ENCODE measurements at regions not wholly inside any gene's neighbourhood (a gene's known extent, or its start where the extent isn't known, plus 50 kb on each side); places are given as distances from the start of the nearest gene placed in this dataset.

DNA sequence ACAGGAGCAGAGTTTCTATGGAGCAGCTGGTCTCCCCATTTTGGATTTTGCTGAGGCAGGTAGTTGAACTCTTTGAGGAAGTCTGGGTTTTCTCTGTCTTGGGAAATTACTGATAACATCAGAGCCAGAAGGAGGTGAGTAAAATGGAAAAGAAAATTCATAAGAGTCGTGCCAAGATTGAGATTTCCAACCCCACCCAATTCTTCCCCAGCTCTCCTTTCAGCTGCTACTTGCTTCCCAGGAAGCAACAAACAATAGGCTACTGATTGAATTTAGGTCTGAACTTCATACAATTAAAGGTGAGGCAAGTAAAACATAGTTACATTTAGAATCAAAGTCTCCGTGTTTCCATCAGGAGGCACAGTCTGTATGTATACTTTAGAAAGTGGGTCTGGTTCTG lies 54.6 kb upstream of the EOLA2 start:
- DNase-seq (ENCODE audit: low read depth), result no peak

DNA sequence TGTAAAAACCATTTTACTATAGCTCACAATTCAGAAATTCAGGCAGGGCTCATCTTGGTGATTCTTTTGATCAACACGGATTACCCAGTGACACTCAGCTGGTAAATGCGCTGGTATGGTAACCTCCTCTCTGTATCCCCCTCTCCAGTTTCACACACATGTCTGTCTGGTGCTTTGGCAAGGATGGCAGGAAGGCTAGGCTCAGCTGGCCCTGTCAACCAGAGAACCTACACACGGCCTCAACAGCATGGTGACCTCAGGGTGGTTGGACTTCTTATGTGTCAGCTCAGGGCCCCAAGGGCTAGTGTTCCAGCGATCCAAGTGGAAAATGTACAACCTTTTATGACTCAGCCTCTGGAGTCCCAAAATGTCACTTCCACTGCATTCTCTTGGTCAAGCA lies 55.7 kb upstream of the EOLA2 start:
- no peak for DNase-seq (ENCODE audit: low read depth)

DNA sequence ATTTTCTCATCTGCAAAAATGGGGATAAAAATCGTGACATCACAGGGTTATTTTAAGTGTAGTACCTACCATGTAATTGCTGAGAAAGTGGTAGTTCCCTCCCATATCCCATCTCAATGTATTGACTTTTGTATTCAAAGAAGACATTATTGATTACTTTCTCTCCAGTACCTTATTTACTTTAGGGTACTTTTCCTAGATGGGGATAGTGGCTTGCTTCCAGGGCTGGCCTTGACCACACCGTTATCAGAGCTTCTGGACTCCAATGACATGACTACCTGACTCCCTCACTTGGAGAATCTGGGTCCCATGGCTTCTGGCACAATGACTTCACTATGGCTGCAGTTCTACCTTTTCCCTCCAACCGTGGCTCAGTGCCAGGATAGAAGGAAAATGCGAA lies 58.2 kb upstream of the EOLA2 start:
- no peak for DNase-seq (ENCODE audit: low read depth)

DNA sequence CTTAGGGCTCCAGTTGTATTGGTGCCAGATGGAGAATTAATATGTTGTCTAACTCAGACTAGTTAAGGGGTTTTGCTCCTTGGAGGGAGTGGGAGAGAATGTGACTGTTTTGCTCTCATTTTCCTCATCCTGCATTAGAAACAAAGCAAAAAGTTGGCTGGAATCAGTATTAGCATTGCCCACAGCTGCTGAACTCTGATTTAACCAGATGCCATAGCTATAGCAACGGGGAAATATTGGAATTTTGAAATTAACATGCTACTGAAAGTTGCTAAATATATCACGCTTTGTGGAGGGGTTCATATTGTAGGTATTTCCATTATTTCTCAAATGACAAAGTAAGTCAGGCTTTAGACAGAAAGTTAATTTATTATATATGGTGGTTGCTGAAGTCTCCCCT lies 66.7 kb upstream of the EOLA2 start:
- no peak for DNase-seq (ENCODE audit: low read depth)

DNA sequence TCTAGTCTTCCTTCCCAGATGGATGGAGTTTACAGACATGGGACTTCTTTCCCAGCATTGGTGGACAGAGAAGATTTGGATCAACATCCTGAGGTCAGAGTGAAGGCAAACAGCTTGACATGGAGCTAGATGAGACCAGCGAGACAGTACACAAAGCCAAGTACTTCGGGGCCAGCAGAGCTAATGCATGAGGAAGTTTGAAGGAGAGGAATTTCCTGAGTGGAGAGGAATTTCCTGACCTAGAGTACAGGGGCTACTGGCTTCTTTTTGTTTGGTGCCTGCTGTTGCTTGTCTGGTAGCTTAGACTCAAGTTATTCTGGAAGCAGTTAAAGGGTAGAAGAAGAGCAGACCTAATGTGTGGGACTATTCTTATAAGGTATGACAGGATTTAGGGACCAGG lies 69.1 kb upstream of the EOLA2 start:
- no peak for DNase-seq (ENCODE audit: low read depth)

DNA sequence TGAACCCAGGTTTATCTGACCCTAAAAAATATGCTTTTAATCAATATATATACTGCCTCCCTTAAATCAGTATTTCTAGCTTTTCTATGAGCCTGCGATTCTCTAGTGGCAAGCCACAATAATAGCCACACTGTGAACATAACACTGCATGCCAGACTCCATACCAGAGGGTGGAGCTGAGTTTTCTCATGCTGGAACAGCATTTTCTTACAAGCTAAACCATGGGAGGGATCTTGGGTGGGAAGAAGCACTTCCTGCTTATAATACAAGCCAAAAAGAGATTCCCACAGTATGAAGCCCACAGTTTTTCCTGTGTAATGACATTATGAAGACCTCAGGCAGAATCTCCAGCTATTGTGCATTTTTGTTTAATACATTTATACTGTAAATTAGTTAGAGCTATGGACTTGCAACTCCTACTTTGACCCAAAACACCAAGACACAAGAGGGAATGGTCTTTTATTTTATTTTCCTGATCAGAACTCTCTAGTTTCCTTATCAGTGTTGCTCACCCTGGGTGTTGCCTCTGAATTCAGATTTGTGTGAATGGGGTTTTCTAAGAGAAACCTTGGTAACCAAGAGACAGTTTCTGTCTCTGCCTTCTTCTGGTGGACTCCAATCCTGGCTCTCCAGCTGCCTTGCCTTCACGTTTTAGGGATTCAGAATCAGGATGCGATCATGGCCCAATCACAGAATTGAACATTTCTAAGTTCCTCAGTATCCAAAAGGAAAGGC lies 74.5 kb upstream of the EOLA2 start:
- no peak for DNase-seq (ENCODE audit: low read depth)

DNA sequence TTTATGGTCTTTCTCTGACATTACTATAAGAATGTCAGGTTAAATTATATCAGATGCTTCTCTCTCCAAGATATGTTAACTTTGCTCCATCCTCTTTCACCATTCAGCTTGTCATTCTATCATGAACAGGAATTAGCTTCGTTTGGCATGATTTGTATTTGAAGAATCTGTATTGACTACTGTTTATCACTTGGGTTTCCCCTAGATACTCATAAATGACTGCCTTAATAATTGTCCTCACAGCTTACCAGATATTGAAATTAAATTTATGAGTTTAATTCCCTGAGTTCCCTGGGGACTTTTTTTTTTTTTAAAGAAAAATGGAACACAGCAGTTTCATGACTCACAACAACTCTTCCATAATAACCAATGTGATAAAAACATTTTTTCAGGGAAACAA lies 76.2 kb upstream of the EOLA2 start:
- no peak for DNase-seq (ENCODE audit: low read depth)

DNA sequence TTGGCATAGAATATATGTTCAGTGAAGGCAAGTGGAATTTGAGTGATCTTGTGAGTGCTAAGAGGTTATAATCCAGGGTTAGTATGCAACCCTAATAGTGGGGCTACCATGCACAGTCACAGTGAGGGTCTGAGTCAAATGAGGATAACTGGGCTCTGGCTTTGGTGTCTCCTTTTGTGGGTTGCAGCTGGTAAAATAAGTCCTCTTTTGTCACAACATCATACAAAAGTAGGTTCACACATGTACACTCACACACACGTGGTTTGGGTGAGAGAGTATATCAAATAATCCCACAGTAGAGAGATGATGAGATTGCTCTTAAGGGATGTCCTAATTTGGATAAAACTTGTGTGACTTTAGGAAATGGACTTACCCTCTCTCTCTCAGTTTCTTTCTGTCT lies 79.6 kb upstream of the EOLA2 start:
- DNase-seq (ENCODE audit: low read depth), result no peak

DNA sequence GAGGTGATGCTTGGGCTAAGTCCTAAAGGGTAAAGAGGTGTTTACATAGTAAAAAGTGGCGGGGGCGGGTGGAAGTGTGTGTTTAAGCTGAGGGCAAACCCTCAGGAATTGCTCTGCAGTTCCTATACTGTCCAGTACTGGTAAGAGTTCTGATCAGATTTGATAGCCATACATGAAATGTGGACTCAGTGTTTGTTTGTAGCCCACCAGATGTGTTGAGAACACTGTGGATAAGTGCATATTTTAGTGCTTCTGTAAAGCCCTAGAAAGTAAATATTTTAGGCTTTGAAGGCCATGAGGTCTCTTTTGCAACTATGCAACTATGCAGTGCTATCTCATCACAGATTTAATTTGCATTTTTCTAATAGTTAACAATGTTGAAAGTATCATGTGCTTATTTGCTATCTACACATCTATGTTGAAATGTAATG lies 80.7 kb upstream of the EOLA2 start:
- no peak for DNase-seq (ENCODE audit: low read depth)

DNA sequence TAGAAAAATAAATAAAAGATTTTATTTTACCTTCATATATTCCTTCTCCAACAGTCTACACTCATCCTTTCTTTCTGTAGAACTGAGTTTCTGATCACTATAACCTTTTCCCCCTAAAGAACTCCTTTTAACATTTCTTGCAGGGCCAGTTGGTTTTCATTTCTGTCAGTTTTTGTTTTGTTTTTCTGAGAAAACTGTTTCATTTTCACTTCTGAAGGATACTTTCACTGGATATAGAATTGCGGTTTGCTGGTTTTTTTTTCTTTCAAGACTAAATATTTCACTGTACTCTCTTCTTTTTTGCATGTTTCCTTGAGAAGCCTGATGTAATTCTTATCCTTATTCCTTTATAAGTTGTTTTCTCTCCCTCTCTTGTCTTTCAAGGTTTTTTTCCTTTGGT lies 90.4 kb upstream of the EOLA2 start:
- no peak for DNase-seq (ENCODE audit: low read depth)

DNA sequence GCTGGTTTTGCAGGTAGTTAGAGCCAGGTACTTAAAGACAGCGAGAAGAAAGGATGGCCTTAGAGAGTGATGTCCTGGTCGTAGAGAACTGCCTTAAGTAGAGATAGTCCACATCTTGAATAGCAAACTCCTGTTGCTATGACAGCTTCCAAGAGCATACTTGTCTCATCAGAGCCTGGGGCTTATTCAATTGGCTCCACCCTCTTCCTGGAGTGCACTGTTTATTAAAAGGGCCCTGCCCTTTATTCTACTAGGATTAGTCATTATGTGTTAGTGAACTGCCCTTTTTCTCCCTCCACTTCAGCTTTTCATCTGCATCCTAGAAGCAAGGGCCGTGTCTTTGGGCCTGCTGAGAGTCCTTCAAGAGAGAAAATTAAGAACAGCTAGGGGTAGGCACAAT lies 94.5 kb upstream of the EOLA2 start:
- DNase-seq (ENCODE audit: low read depth), result no peak

DNA sequence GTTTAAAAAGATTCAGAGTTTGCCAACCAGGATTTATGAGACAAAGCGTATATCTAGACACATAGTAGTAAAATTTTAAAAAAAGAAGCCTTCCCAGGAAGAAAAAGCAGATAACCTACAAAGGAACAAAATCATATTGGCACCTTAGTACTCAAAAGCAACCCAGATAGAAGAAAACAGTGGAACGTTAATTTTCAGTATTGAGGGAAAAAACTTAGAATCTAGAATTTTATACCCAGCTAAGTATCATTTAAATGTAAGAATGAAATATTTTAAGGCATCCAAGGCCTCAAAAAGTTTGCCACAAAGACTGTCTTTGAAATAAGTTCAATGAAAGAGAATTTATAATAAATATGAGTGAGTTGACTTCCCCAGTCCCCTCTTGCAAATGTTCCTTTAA lies 96.5 kb upstream of the EOLA2 start:
- no peak for DNase-seq (ENCODE audit: low read depth)

DNA sequence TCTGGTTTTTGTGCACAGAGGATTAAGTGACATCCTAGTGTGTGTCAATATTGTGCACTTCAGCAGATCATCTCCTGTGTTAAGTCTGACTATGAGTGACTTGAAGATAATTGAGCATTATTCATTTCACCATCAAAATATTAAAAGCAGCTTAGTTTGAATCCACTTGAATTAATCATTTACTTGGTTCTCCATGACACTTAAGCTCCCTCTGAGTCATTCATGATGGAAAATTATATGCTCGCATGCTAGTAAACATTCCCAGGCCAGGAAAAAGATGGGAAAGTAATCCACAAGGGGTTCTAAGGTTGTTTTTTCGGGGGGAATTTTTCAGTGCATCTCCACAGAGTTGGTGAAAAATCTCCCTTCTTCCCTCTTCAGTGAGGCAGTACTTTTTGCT lies 97.2 kb upstream of the EOLA2 start:
- no peak for DNase-seq (ENCODE audit: low read depth)

DNA sequence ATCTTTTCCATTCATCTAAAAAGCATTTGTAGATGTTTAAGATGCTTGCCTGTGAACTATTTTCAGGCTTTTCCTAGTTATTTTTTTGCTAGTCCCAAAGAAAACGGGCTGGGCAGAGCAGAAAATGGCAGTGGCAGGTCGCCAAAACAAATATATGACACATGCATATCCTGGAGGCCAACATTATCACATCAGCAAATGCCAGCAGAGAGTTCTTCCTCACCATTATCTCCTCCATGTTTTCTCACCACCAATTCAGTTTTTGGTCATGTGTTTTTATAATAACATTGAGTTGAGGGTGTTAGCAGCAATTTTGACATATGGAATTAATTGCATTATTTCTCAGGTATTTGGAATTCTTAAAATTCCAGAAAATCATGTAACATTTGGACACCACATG lies 97.9 kb upstream of the EOLA2 start:
- no peak for DNase-seq (ENCODE audit: low read depth)

DNA sequence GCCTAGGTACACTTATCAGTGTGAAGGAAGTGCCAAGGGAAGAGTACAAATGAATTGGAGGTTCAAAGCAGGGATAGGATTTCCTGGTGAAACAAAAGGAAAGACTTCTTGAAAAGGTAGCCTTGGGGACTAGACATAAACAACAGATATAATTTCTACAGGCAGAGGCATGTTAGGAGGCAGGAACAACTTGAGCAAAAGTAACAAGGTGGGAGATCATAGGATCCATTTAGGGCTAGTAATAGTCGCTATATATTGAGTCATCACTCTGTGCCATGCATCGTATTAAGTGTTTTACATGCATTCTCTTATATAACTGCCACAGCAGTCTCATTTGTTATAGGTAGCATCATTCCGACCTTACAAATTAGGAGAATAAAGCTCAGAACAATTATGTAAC lies 98.3 kb upstream of the EOLA2 start:
- DNase-seq (ENCODE audit: low read depth), result no peak

DNA sequence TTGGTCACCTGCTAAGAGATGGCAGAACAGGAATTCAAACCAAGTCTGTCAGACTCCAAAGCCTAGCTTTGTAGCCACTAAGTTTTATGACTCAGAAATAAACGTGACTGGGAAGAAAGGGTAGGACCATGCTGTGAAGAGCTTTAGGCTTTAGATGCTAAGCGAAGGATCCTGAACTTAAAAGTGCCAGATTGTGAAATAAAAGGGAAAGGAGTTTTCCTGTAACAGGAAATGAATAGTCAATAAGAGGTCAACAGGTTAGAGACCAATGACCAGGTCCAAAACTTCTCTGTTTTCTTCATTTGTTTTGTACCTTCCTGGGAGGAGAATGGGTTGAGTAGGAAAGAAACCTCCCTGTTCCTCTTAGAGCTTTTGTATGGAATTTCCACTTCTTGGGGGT lies 98.8 kb upstream of the EOLA2 start:
- no peak for DNase-seq (ENCODE audit: low read depth)

DNA sequence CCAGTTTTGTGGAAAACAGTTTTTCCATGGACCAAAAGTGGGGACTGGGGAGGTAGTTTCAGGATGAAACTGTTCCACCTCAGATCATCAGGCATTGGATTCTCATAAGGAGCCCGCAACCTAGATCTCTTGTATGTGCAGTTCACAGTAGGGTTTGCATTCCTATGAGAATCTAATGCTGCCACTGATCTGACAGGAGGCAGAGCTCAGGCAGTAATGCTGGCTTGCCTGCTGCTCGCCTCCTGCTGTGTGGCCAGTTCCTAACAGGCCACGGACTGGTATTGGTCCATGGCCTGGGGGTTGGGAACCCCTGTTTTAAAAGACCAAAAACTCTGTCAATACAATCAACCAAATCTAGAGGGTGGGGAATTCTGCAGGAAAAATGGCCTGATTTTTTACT lies 100.0 kb upstream of the EOLA2 start:
- DNase-seq (ENCODE audit: low read depth), result no peak

DNA sequence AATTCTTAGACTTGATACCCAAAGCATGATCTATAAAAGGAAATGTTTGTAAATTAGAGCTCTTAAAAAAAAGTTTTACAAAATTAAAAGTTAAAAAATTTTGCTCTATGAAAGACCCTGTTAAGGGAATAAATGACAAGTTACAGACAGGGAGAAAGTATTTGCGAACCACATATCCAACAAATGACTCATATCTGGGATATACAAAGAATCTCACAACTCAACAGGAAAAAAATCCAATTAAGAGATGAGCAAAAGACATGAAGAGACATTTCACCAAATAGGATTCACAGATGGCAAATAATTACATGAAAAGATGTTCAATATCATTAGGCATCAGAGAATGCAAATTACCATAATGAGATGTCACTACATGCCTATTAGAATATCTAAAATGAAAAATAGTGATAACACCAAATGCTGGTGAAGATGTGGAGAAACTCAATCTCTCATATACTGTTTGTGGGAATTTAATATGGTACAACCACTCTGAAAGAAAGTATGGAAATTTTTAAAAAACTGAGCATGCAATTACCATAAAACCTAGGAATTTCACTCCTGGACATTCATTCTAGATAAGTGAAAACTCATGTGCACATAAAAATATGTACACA lies 100.8 kb upstream of the EOLA2 start:
- DNase-seq (ENCODE audit: low read depth), result no peak

DNA sequence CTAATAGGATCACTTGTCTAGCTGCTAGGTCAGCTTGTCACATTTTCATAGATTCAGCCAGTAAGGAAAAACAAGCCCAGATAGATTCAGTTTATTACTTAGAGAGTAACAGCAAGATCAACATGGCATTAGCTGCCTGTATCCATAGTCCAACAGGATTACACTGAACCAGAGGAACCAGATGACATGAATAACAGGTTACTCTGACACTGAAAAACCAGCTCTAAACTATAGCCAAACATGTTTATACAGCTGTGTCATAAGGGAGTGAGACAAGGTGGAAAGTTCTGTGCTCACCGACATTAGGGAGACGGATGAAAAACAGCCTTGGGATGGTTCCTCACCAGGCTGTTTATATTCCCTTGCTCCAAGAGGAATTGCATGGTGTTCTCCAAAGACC lies 102.9 kb upstream of the EOLA2 start:
- no peak for DNase-seq (ENCODE audit: low read depth)

DNA sequence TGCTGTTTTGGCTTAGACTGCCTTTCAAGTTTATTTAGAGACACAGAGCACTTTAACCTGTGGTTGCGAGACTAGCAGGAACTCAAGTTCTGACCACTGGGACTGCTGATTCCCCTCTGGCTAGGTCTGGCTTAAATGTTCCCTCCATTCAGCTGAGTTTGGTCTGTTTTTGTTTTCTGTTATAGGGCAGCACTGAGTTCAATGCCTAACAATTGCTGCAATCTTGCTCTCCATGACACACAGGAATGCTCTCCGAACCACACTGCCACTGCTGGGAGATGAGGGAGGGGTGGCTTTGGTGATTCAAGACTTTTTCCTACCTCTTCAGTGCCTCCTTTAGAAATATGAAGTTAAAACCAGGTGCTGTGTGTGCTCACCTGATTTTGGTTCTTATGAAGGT lies 106.3 kb upstream of the EOLA2 start:
- no peak for DNase-seq (ENCODE audit: low read depth)

DNA sequence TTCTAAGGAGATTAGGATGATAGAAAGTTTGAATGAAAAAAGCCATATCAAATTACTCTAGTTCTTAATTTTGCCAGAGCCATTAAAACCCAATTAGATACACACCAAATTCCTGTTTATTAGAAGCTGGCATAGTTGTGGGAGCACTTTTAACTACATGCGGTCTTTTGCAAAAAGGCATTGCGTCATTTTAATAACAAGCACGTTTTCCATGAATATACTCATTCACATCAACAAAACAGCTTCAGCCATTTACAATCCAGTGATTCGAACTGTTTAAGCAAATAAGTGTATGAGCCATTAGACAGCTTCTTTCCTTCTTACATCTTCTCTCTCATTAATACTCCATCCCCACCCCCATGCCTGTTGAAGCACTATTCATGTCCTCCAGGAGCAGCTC lies 109.5 kb upstream of the EOLA2 start:
- DNase-seq (ENCODE audit: low read depth), result no peak

DNA sequence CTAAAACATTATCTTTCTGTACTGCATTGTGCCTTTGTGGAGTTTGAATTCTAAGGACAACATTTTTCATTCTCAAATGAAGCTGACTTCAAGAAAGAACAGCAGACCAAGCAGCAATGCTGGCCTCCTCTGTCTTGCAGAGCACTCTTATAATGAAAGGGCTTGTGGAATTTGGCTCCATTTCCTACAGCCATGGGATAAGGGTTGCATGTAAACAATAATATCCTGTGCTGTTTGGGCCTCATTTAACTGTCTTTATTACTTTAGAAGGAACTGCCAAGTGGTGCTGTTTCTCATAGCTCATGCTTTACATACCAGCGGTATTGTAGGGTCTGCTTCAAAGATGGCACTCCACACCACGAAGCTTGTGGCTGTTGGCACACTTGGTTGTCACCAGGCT lies 111.4 kb upstream of the EOLA2 start:
- no peak for DNase-seq (ENCODE audit: low read depth)

DNA sequence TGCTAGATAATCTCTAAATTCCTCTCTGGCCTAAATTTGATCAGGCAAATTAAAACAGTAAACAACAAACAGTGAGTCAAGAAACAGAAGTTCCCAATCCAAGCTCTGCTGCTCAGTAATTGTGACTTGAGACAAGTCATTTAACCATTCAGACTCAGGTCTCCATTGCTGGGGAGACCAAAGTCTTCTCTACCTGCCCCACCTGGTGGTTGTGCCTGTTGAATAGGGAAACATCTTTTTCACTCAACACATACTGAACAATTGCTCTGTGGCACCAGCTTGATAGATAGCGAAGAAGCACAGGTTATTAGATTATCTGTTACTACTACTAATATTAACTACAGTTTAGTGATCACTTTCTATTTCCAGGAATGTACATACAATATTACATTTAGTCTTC lies 112.1 kb upstream of the EOLA2 start:
- DNase-seq (ENCODE audit: low read depth), result no peak

DNA sequence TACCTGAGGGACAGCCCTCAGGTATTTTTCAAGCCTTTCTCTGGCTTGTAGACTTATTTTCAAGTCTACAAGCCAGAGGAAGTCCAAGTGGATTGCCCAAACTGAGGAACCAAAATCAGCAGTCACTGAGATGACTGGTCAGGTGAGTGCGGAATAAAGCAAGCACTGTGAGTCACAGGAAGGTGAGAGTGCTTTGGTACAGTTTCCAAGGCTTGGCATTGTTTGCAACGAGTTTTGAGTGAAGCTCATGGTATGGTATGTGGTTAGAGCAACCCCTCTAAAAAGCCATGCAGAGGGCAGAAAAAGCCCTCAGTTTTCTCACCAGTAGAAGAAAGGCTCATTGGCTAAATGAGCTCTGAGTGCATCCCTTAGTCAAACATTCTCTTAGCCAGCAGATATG lies 112.8 kb upstream of the EOLA2 start:
- no peak for DNase-seq (ENCODE audit: low read depth)
